Trophoblast cell (in vitro differentiated cells and primary cell): ENCODE measurements at regions not wholly inside any gene's neighbourhood (a gene's known extent, or its start where the extent isn't known, plus 50 kb on each side); places are given as distances from the start of the nearest gene placed in this dataset.

Experiments used
- DNase-seq, 2 donors: peaks; one replicate each; pipeline ENCODE4 v3.0.0-alpha.2; 2016
- H2AFZ ChIP-seq: 2 replicates; pipeline ENCODE4 v1.6.1; 2013; ENCODE audit warnings: low read length, moderate library complexity, mild to moderate bottlenecking; ENCODE audit not compliant: insufficient read depth, poor library complexity
- H2AK5ac ChIP-seq: 2 replicates; pipeline ENCODE4 v1.6.1; 2013; ENCODE audit warnings: mild to moderate bottlenecking, low read length
- H2BK120ac ChIP-seq: 2 replicates; pipeline ENCODE4 v1.6.1; 2013; ENCODE audit warnings: low read length, mild to moderate bottlenecking, moderate library complexity; ENCODE audit not compliant: insufficient read depth, poor library complexity
- H2BK12ac ChIP-seq: 2 replicates; pipeline ENCODE4 v1.6.1; 2013; ENCODE audit warnings: mild to moderate bottlenecking, low read length, moderate library complexity
- H2BK5ac ChIP-seq: 2 replicates; pipeline ENCODE4 v1.6.1; 2013; ENCODE audit warnings: low read length, low read depth, moderate library complexity, mild to moderate bottlenecking; ENCODE audit not compliant: poor library complexity
- H3K14ac ChIP-seq: 2 replicates; pipeline ENCODE4 v1.6.1; 2013; ENCODE audit warnings: mild to moderate bottlenecking, low read length
- H3K18ac ChIP-seq: 2 replicates; pipeline ENCODE4 v1.6.1; 2013; ENCODE audit warnings: mild to moderate bottlenecking, low read length
- H3K23ac ChIP-seq: 2 replicates; pipeline ENCODE4 v1.6.1; 2013; ENCODE audit warnings: low read length
- H3K27ac ChIP-seq: 2 replicates; pipeline ENCODE4 v1.5.1; 2013; ENCODE audit warnings: low read depth, mild to moderate bottlenecking, inconsistent platforms, low read length, moderate library complexity
- H3K27me3 ChIP-seq: 2 replicates; pipeline ENCODE4 v1.6.1; 2013; ENCODE audit warnings: inconsistent platforms, mild to moderate bottlenecking, low read length, moderate library complexity; ENCODE audit not compliant: insufficient read depth
- H3K36me3 ChIP-seq, 2 experiments: 1 replicate in 1 of 2; 2 replicates in 1 of 2; pipeline ENCODE4 v1.6.1; 2013; ENCODE audit warnings: low read length in 2 of 2, mild to moderate bottlenecking in 2 of 2, moderate library complexity in 1 of 2; ENCODE audit not compliant: insufficient read depth in 2 of 2, control insufficient read depth in 1 of 2
- H3K4ac ChIP-seq: 2 replicates; pipeline ENCODE4 v1.6.1; 2013; ENCODE audit warnings: low read depth, mild to moderate bottlenecking, low read length, moderate library complexity
- H3K4me1 ChIP-seq, 2 experiments: 1 replicate in 1 of 2; 2 replicates in 1 of 2; pipeline ENCODE4 v1.6.1; 2013; ENCODE audit warnings: low read length in 2 of 2, mild to moderate bottlenecking in 2 of 2, moderate library complexity in 1 of 2; ENCODE audit not compliant: insufficient read depth in 2 of 2, control insufficient read depth in 1 of 2
- H3K4me2 ChIP-seq: 2 replicates; pipeline ENCODE4 v1.6.1; 2013; ENCODE audit warnings: inconsistent platforms, mild to moderate bottlenecking, low read length, moderate library complexity
- H3K4me3 ChIP-seq: 2 replicates; pipeline ENCODE4 v1.5.1; 2013; ENCODE audit warnings: mild to moderate bottlenecking, low read depth, low read length, inconsistent platforms
- H3K79me1 ChIP-seq: one replicate; pipeline ENCODE4 v1.6.1; 2013; ENCODE audit warnings: low read length
- H3K79me2 ChIP-seq: 2 replicates; pipeline ENCODE4 v1.6.1; 2013; ENCODE audit warnings: low read length, mild to moderate bottlenecking; ENCODE audit not compliant: control insufficient read depth, insufficient read depth, poor library complexity
- H3K9ac ChIP-seq: 2 replicates; pipeline ENCODE4 v1.6.1; 2013; ENCODE audit warnings: mild to moderate bottlenecking, low read length
- H3K9me3 ChIP-seq: 2 replicates; pipeline ENCODE4 v1.6.1; 2013; ENCODE audit warnings: low read depth, mild to moderate bottlenecking, control low read depth, inconsistent platforms, low read length; ENCODE audit not compliant: insufficient read depth
- H4K12ac ChIP-seq: 2 replicates; pipeline ENCODE4 v1.6.1; 2013; ENCODE audit warnings: low read depth, mild to moderate bottlenecking, low read length, moderate library complexity
- H4K8ac ChIP-seq: 2 replicates; pipeline ENCODE4 v1.6.1; 2013; ENCODE audit warnings: low read depth, mild to moderate bottlenecking, low read length, moderate library complexity
- H4K91ac ChIP-seq: one replicate; pipeline ENCODE4 v1.6.1; 2013; ENCODE audit warnings: low read depth, mild to moderate bottlenecking, low read length, moderate library complexity
- WGBS: extraction: QIAGEN DNeasy Blood & Tissue Kit; methylation state at CpG from one replicate; pipeline ENCODE4 v1.1.7; 2013; ENCODE audit warnings: missing lambda C conversion rate; ENCODE audit not compliant: insufficient read length, insufficient coverage; ENCODE audit errors: extremely low coverage; 5-methylcytosine and 5-hydroxymethylcytosine counted together

DNA sequence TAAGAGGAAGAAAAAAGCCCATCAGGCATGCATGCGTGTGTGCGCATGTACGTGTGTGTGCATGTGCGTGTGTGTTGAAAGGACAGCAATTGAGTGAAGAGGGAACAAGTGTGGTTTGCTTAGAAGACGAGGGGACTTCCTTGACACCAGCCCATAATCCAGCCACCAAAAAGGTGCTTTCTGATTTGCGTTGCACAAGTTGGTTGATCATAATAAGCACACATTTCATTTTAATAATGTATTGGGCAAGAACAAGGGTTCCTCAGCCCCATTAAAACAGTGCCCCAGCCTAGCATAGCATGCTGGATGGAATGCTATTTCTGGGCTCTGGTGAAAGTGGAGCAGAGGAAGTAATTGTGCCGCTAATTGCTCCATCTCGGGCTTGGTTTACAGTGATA, 493.2 kb downstream of the MIAT start:
- H2AFZ ChIP-seq: no peak overlapping the region

DNA sequence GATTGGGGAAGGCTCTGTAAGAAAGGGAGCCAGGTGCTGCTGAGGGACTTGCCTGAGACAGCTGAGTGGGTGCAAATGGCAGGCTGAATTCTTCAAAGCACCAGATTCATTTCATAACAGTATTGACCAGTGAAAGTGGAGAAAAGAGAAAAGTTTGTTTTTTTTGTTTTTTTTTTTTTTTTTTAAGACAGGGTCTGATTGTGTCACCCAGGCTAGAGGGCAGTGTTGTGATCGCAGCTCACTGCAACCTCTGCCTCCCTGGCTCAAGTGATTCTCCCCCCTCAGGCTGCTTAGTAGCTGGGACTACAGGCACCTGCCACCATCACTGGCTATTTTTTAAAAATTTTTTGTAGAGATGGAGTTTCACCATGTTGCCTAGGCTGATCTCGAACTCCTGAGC, 494.0 kb downstream of the MIAT start:
- no peak overlapping the region for H3K27ac ChIP-seq
- H3K36me3 ChIP-seq: no peaks in the 10 kb centered on the region
- no peak overlapping the region for H4K91ac ChIP-seq
- H2AFZ ChIP-seq: no peak overlapping the region
- no peak overlapping the region for H2BK12ac ChIP-seq
- H3K23ac ChIP-seq: no peak overlapping the region
- no peaks in the 10 kb centered on the region for H3K27me3 ChIP-seq
- H3K4ac ChIP-seq: no peak overlapping the region
- no peak overlapping the region for H2BK5ac ChIP-seq
- H3K9me3 ChIP-seq: no peaks in the 10 kb centered on the region
- no peaks in the 10 kb centered on the region for H3K79me2 ChIP-seq
- H3K9ac ChIP-seq: no peak overlapping the region
- H2AK5ac ChIP-seq: no peak overlapping the region
- no peak overlapping the region for H4K8ac ChIP-seq
- H3K79me1 ChIP-seq: no peaks in the 10 kb centered on the region
- WGBS: no CpG with 5 or more reads among the region's 2 CpGs
- no peak overlapping the region for H4K12ac ChIP-seq
- no peaks in the 10 kb centered on the region for H3K4me1 ChIP-seq
- DNase-seq: no peak
- no peak overlapping the region for H3K4me3 ChIP-seq
- H3K18ac ChIP-seq: no peak overlapping the region
- no peak overlapping the region for H3K4me2 ChIP-seq
- H3K14ac ChIP-seq: no peak overlapping the region
- H2BK120ac ChIP-seq: no peak overlapping the region

More for the DNA sequence above, 493.2 kb downstream of the MIAT start:
- no peak overlapping the region for H3K4ac ChIP-seq
- H3K14ac ChIP-seq: no peak overlapping the region
- H4K8ac ChIP-seq: no peak overlapping the region
- no peak overlapping the region for H3K18ac ChIP-seq
- H3K9me3 ChIP-seq: no peaks in the 10 kb centered on the region
- no peak overlapping the region for H2BK12ac ChIP-seq
- no CpG with 5 or more reads among the region's 8 CpGs for WGBS
- H4K12ac ChIP-seq: no peak overlapping the region
- no peak overlapping the region for H2BK120ac ChIP-seq
- no peak overlapping the region for H3K4me3 ChIP-seq
- H3K79me1 ChIP-seq: no peaks in the 10 kb centered on the region
- H3K23ac ChIP-seq: no peak overlapping the region
- no peaks in the 10 kb centered on the region for H3K4me1 ChIP-seq
- H3K4me2 ChIP-seq: no peak overlapping the region
- peak in 1 of 2 donors; percentile 25 for DNase-seq
- H4K91ac ChIP-seq: no peak overlapping the region
- H2AK5ac ChIP-seq: no peak overlapping the region
- H2BK5ac ChIP-seq: no peak overlapping the region
- H3K9ac ChIP-seq: no peak overlapping the region
- H3K27me3 ChIP-seq: no peaks in the 10 kb centered on the region
- H3K79me2 ChIP-seq: no peaks in the 10 kb centered on the region
- H3K36me3 ChIP-seq: no peaks in the 10 kb centered on the region
- H3K27ac ChIP-seq: no peak overlapping the region

DNA sequence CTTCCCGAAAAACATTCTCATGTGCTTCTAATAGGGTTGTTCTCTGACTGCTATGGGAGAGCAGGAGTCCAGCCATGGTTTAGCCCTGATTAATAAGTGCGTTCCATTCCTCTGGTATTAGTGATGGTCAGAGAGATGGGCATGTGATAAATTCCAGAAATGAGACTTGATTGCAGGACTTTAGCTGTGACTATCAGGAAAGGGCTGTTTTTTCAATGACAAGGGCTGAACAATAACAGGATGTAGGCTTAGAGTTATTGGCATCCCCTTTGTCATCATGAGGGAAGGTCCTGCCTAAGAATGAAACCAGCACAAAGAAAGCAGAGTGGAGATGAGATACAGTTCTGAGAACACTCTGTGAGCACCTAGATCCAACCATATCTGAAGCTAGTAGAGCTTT, 494.6 kb downstream of the MIAT start:
- Histone ChIP-seq H3K23ac (no peak overlapping the region), H3K79me1 (no peaks in the 10 kb centered on the region), H3K4me2 (no peak overlapping the region), H3K9me3 (no peaks in the 10 kb centered on the region), H3K4me1 (no peaks in the 10 kb centered on the region), H3K14ac (no peak overlapping the region), H3K36me3 (no peaks in the 10 kb centered on the region), H2BK12ac (no peak overlapping the region), H4K8ac (no peak overlapping the region), H3K18ac (no peak overlapping the region), H3K4me3 (no peak overlapping the region), H3K4ac (no peak overlapping the region), H4K12ac (no peak overlapping the region), H3K9ac (no peak overlapping the region), H3K27me3 (no peaks in the 10 kb centered on the region), H2BK5ac (no peak overlapping the region), H2AFZ (no peak overlapping the region), H4K91ac (no peak overlapping the region), H2AK5ac (no peak overlapping the region), H3K27ac (no peak overlapping the region), H2BK120ac (no peak overlapping the region), H3K79me2 (no peaks in the 10 kb centered on the region)
- no CpG with 5 or more reads among the region's 2 CpGs for WGBS
- peak in 1 of 2 donors; percentile 27 for DNase-seq

DNA sequence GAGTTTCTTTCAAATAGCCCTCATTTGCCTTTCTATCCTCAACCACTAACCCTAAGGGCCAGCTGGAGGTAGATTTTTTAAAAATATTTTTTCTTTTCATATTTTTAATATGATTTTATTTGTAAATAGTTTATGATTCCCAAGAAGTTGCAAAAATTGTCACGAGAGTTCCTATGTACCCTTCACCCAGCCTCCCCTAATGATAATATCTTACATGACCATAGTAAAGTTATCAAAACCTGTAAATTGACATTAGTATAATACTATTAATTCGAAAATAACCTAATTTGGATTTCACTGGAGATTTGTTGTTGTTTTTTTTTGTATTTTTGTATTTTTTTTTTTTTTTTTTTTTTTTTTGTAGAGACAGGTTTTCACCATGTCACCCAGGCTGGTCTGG, 495.5 kb downstream of the MIAT start:
- H3K36me3 ChIP-seq: no peaks in the 10 kb centered on the region
- no peaks in the 10 kb centered on the region for H3K4me1 ChIP-seq
- H4K12ac ChIP-seq: no peak overlapping the region
- H3K4ac ChIP-seq: no peak overlapping the region
- no peaks in the 10 kb centered on the region for H3K79me2 ChIP-seq
- no peak overlapping the region for H3K4me2 ChIP-seq
- H2BK5ac ChIP-seq: no peak overlapping the region
- H2BK12ac ChIP-seq: no peak overlapping the region
- no peak overlapping the region for H2AK5ac ChIP-seq
- no peak for DNase-seq
- no peak overlapping the region for H2AFZ ChIP-seq
- no peak overlapping the region for H3K18ac ChIP-seq
- no peak overlapping the region for H4K91ac ChIP-seq
- H3K27ac ChIP-seq: no peak overlapping the region
- no peak overlapping the region for H4K8ac ChIP-seq
- H3K23ac ChIP-seq: no peak overlapping the region
- no peak overlapping the region for H2BK120ac ChIP-seq
- H3K9me3 ChIP-seq: no peaks in the 10 kb centered on the region
- no peaks in the 10 kb centered on the region for H3K79me1 ChIP-seq
- no CpG with 5 or more reads among the region's 2 CpGs for WGBS
- no peak overlapping the region for H3K14ac ChIP-seq
- H3K9ac ChIP-seq: no peak overlapping the region
- H3K4me3 ChIP-seq: no peak overlapping the region
- no peaks in the 10 kb centered on the region for H3K27me3 ChIP-seq
